HepG2 (cell line): ENCODE measurements at regions not wholly inside any gene's neighbourhood (a gene's known extent, or its start where the extent isn't known, plus 50 kb on each side); places are given as distances from the start of the nearest gene placed in this dataset.

Source experiments
- ATF7-NPFF ChIP-seq: sonication (generic); formaldehyde crosslinking; IDR thresholded peaks from 2 replicates; pipeline ENCODE4 v1.8.1; 2023; ENCODE audit warnings: mild to moderate bottlenecking, low read depth, missing genetic modification reagents, moderate library complexity
- CEBPZ ChIP-seq: IDR thresholded peaks from 2 replicates; pipeline ENCODE4 v1.6.1; 2012; ENCODE audit warnings: low read length, improper control_type of control experiment
- GFI1 ChIP-seq: sonication (generic); formaldehyde crosslinking; IDR thresholded peaks from 2 replicates; pipeline ENCODE4 v1.5.0; 2020; ENCODE audit warnings: missing genetic modification reagents, mild to moderate bottlenecking, borderline replicate concordance
- HMGXB3 ChIP-seq: sonication (generic); formaldehyde crosslinking; IDR thresholded peaks from 2 replicates; pipeline ENCODE4 v1.4.0; 2020; ENCODE audit warnings: missing genetic modification reagents, borderline replicate concordance
- RARA ChIP-seq: IDR thresholded peaks from 2 replicates; pipeline ENCODE4 v1.6.1; 2016; ENCODE audit warnings: missing genetic modification reagents, missing compliant biosample characterization
- SMYD3 ChIP-seq: sonication (generic); formaldehyde crosslinking; IDR thresholded peaks from 2 replicates; pipeline ENCODE4 v1.8.1; 2023; ENCODE audit warnings: mild to moderate bottlenecking, missing genetic modification reagents
- ZNF574 ChIP-seq: sonication (generic); formaldehyde crosslinking; IDR thresholded peaks from 2 replicates; pipeline ENCODE4 v1.4.0; 2020; ENCODE audit warnings: missing genetic modification reagents
- ZNF770 ChIP-seq: sonication (generic); formaldehyde crosslinking; IDR thresholded peaks from 2 replicates; pipeline ENCODE4 v1.5.0; 2020; ENCODE audit warnings: mild to moderate bottlenecking, missing genetic modification reagents
- ZNF782 ChIP-seq: sonication (generic); formaldehyde crosslinking; IDR thresholded peaks from 2 replicates; pipeline ENCODE4 v1.4.0; 2020; ENCODE audit warnings: missing genetic modification reagents, mild to moderate bottlenecking, borderline replicate concordance
- ZSCAN5A ChIP-seq: sonication (generic); formaldehyde crosslinking; IDR thresholded peaks from 2 replicates; pipeline ENCODE4 v1.8.0; 2022; ENCODE audit warnings: mild to moderate bottlenecking, missing genetic modification reagents, borderline replicate concordance

- TF ChIP-seq ZNF574 (CRISPR knock-in tag) (no peak), GFI1 (CRISPR knock-in tag) (no peak), SMYD3 (no peak), ZNF770 (CRISPR knock-in tag) (no peak), ZNF782 (no peak), ATF7-NPFF (no peak), HMGXB3 (CRISPR knock-in tag) (no peak), CEBPZ (no peak), RARA (no peak), ZSCAN5A (CRISPR knock-in tag) (no peak)
Observed at GRCh38 chr10:85377029-85377806, 989.4 kb downstream of the GRID1 start (continued).
